WERI-Rb-1 (cell line): ENCODE measurements at regions not wholly inside any gene's neighbourhood (a gene's known extent, or its start where the extent isn't known, plus 50 kb on each side); places are given as distances from the start of the nearest gene placed in this dataset.

Experiments
- DNase-seq: peaks from one replicate; pipeline ENCODE4 v3.0.0-alpha.2; 2020
- H3K27ac ChIP-seq: fragments of 250-450 bp; sonication (Bioruptor Pico); 2 replicates; pipeline ENCODE4 v1.5.1; 2020; ENCODE audit warnings: mild to moderate bottlenecking, moderate library complexity
- H3K27me3 ChIP-seq: fragments of 250-450 bp; sonication (Bioruptor Pico); 2 replicates; pipeline ENCODE4 v1.5.1; 2021; ENCODE audit warnings: mild to moderate bottlenecking, low read depth, moderate library complexity; ENCODE audit not compliant: insufficient read depth, severe bottlenecking
- H3K36me3 ChIP-seq: fragments of 250-450 bp; sonication (Bioruptor Pico); 2 replicates; pipeline ENCODE4 v1.5.1; 2020; ENCODE audit warnings: mild to moderate bottlenecking, moderate library complexity
- H3K4me3 ChIP-seq: 2 replicates; pipeline ENCODE4 v1.5.1; 2011; ENCODE audit warnings: low read depth, mild to moderate bottlenecking, control low read depth, low read length
- H3K9me3 ChIP-seq: fragments of 250-450 bp; sonication (Bioruptor Pico); 2 replicates; pipeline ENCODE4 v1.5.1; 2021; ENCODE audit warnings: mild to moderate bottlenecking, moderate library complexity; ENCODE audit not compliant: severe bottlenecking
- CTCF ChIP-seq: IDR thresholded peaks from 2 replicates; pipeline ENCODE4 v1.5.1; 2011; ENCODE audit warnings: low read depth, mild to moderate bottlenecking, control low read depth, inconsistent platforms, low read length

- no peak for DNase-seq
- Histone ChIP-seq H3K27ac (no peak overlapping the region), H3K9me3 (no peaks in the 10 kb centered on the region), H3K36me3 (no peaks in the 10 kb centered on the region), H3K27me3 (peaks cover 64% of the 10 kb centered on the region), H3K4me3 (no peak overlapping the region)
- no peak for TF ChIP-seq CTCF
Observed at GRCh38 chr18:4603955-4604354, 148.8 kb upstream of the DLGAP1 start.

GRCh38 chr18:4599312-4599711 is 144.2 kb upstream of the DLGAP1 start:
- no peaks in the 10 kb centered on the region for H3K36me3 ChIP-seq
- H3K27ac ChIP-seq: no peak overlapping the region
- no peak for DNase-seq
- H3K9me3 ChIP-seq: no peaks in the 10 kb centered on the region
- H3K4me3 ChIP-seq: no peak overlapping the region
- H3K27me3 ChIP-seq: peaks cover 64% of the 10 kb centered on the region
- no peak for TF ChIP-seq CTCF

GRCh38 chr18:4597301-4597700 is 142.2 kb upstream of the DLGAP1 start:
- DNase-seq: no peak
- no peak for TF ChIP-seq CTCF
- Histone ChIP-seq H3K27ac (no peak overlapping the region), H3K9me3 (no peaks in the 10 kb centered on the region), H3K27me3 (peaks cover 58% of the 10 kb centered on the region), H3K36me3 (no peaks in the 10 kb centered on the region), H3K4me3 (no peak overlapping the region)

GRCh38 chr18:4593895-4594294 is 138.8 kb upstream of the DLGAP1 start:
- H3K27ac ChIP-seq: no peak overlapping the region
- peaks cover 49% of the 10 kb centered on the region for H3K27me3 ChIP-seq
- H3K4me3 ChIP-seq: no peak overlapping the region
- TF ChIP-seq CTCF: no peak
- H3K9me3 ChIP-seq: no peaks in the 10 kb centered on the region
- H3K36me3 ChIP-seq: no peaks in the 10 kb centered on the region
- DNase-seq: no peak

- TF ChIP-seq CTCF: no peak
- Histone ChIP-seq H3K27me3 (peaks cover 45% of the 10 kb centered on the region), H3K27ac (no peak overlapping the region), H3K36me3 (no peaks in the 10 kb centered on the region), H3K9me3 (no peaks in the 10 kb centered on the region), H3K4me3 (no peak overlapping the region)
- DNase-seq: no peak
Observed at GRCh38 chr18:4593459-4593858, 138.4 kb upstream of the DLGAP1 start.

- H3K9me3 ChIP-seq: no peaks in the 10 kb centered on the region
- no peak for DNase-seq
Observed at GRCh38 chr18:4589056-4589800, 134.1 kb upstream of the DLGAP1 start.

More at GRCh38 chr18:4589056-4589800, 134.1 kb upstream of the DLGAP1 start:
- Histone ChIP-seq H3K27me3 (peaks cover 23% of the 10 kb centered on the region), H3K27ac (no peak overlapping the region), H3K4me3 (no peak overlapping the region), H3K36me3 (no peaks in the 10 kb centered on the region)
- TF ChIP-seq CTCF: no peak
